ENCODE measurements at regions not wholly inside any gene's neighbourhood (a gene's known extent, or its start where the extent isn't known, plus 50 kb on each side); places are given as distances from the start of the nearest gene placed in this dataset.

DNA sequence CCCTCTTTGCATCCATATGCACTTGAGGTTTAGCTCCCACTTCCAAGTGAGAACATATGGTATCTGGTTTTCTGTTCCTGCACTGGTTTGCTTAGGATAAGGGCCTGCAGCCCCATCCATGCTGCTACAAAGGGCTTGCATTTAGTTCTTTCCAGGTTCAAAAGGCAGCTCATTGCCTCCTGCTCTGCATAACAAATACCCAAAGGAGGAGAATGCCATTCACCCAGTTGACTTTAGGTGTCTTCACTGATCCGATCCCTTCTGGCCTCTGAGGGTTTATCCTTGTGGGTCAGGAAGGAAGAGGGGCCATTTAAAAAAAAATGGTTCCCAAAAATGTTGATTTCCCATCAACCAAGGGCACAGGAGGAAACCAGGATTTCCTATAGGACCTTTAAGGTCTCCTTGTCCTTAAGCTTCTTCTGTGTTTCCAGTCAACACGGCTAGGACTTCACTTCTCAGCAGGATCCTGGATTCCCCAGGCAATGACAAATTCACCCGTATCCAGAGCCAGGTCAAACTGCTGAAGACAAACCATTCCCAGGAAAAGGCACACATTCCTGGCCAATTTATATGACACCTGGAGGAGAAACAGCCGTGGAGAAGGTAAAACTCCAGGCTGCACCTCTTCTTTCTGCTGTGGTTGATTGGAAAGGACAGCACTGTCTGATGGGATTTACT is 447.7 kb upstream of the CDH4 start:
- TF ChIP-seq, protein P1, sequence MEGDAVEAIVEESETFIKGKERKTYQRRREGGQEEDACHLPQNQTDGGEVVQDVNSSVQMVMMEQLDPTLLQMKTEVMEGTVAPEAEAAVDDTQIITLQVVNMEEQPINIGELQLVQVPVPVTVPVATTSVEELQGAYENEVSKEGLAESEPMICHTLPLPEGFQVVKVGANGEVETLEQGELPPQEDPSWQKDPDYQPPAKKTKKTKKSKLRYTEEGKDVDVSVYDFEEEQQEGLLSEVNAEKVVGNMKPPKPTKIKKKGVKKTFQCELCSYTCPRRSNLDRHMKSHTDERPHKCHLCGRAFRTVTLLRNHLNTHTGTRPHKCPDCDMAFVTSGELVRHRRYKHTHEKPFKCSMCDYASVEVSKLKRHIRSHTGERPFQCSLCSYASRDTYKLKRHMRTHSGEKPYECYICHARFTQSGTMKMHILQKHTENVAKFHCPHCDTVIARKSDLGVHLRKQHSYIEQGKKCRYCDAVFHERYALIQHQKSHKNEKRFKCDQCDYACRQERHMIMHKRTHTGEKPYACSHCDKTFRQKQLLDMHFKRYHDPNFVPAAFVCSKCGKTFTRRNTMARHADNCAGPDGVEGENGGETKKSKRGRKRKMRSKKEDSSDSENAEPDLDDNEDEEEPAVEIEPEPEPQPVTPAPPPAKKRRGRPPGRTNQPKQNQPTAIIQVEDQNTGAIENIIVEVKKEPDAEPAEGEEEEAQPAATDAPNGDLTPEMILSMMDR (IDR thresholded peaks at IDR 0.05; ENCODE audit: control extremely low read depth, extremely low read depth, low read depth, missing control alignments) = no peak
- ChIA-PET POLR2A (no interaction called here), CTCF (no interaction called here)
- no peak for DNase-seq (ENCODE audit: extremely low spot score)

DNA sequence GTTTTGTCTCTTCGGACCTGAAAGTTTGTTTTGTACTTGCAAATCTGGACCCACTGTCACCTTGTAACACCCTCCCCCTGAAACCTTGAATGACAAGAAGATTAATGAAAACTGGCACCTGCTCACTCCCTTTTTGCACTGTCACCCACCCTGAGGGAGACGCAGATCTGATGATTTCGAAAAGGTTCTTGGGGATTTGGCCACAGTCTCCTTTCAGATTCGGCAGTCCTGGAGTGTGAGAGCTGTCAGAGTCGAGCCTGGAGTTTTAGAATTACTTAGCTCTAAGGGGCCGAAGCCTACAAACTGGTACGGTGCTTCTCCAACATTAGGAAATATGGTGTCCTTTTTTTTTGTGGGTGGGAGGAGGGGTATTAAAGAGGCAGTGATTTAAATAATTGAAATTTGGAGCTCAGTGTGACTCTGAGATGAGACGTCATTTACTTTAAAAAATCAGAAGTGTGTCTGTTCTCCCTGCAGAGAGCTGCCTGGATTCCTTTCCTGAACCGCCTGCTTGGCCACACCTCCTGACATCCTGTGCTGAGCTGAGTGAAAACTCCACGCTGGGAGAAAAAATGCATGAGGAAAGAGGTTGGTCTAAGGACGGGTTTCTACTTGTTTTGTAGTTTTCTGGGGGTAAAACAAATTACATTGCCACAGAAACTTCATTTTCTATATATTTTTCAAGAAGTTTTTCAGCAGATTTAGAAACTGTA is 447.0 kb upstream of the CDH4 start:
- TF ChIP-seq, protein P1 (IDR thresholded peaks at IDR 0.05; ENCODE audit: control extremely low read depth, extremely low read depth, low read depth, missing control alignments) = no peak
- ChIA-PET CTCF (no interaction called here), POLR2A (no interaction called here)

DNA sequence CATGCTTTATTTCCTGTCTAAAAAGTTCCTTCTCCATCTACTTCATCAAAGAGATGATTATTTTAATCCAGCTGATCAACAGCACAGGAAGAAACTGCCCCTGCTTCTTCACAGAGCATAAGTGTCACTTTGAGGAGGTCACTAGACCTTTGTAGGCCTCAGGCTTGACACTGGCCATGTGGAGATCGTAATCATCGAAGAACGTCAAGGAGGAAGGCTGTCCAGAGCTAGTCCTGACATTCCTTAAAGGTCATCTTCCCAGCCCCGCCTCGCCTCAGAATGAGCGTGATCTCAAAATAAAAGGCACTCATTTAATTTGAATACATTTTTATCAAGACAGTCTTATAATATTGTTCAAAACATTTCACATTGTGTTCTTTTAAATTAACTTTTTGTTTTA is 445.7 kb upstream of the CDH4 start:
- no peak for DNase-seq (ENCODE audit: extremely low spot score)
- CTCF ChIA-PET = no interaction called here
- TF ChIP-seq, protein P1 (IDR thresholded peaks at IDR 0.05; ENCODE audit: control extremely low read depth, extremely low read depth, low read depth, missing control alignments) = no peak
- POLR2A ChIA-PET = no interaction called here

More for the DNA sequence above, 447.0 kb upstream of the CDH4 start:
- no peak for DNase-seq (ENCODE audit: extremely low spot score)

DNA sequence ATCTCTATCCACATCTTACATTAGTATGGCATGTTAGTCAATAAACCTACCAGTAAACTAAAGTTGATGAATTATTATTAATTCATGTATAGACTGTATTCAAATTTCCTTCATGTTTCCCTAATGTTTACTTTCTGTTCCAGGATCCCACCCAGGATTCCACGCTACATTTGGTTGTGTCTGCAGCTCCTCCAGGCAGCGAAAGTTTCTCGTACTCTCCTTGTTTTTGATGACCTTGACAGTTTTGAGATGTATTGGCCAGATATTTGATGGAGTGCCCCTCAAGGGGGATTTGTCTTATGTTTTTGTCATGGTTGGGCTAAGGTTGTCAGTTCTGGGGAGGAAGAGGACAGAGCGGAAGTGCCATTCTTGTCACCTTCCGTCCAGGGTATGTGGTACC is 445.2 kb upstream of the CDH4 start:
- no peak for DNase-seq (ENCODE audit: extremely low spot score)
- TF ChIP-seq, protein P1 (IDR thresholded peaks at IDR 0.05; ENCODE audit: control extremely low read depth, extremely low read depth, low read depth, missing control alignments) = no peak
- ChIA-PET CTCF (no interaction called here), POLR2A (no interaction called here)

DNA sequence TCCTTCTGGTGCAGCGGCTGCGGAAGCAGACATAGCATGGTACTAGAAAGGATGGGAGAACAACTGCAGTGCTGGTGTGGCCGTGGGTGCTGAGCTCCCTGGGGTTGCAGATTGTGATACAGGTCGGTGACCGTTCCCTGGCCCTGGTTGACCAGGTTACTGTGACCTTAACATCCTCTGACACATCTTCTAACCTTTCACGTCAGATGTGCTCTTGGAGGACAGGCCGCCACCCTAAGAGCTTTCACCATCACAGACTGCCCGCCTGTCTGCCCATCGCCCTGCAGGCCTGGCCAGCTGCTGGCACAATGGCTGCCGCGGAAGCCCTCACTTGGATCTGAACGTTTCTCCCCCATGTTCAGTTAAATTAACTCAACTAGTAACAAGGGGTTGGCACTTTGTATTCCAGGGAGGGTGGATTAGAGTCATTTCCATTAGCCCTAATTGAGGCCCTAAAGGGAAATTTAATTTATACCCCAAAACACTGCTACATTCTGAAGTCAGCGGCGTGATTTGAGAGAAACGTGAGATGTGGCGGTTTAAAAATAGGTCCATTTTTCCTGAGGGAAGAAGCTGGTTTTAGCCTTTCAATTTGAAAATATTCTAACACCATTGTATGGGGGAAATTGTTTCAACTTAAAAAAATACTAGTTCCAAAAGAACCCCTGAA is 443.9 kb upstream of the CDH4 start:
- TF ChIP-seq, protein P1 (IDR thresholded peaks at IDR 0.05; ENCODE audit: control extremely low read depth, extremely low read depth, low read depth, missing control alignments) = no peak
- POLR2A ChIA-PET = no interaction called here
- DNase-seq (ENCODE audit: extremely low spot score) = no peak
- CTCF ChIA-PET = no interaction called here

DNA sequence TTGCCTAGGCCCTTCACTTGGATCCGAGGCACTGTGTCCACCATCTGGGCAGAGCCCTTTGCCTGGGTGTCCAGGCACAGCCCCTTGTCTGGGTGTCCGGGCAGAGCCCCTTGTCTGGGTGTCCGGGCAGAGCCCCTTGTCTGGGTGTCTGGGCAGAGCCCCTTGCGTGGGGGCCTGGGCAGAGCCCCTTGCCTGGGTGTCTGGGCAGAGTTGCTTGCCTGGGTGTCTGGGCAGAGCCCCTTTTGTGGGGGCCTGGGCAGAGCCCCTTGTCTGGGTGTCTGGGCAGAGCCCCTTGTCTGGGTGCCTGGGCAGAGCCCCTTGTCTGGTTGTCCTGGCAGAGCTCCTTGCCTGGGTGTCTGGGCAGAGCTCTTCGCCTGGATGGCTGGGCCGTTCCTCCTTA is 443.4 kb upstream of the CDH4 start:
- DNase-seq (ENCODE audit: extremely low spot score) = no peak
- ChIA-PET POLR2A (no interaction called here), CTCF (no interaction called here)
- TF ChIP-seq, protein P1 (IDR thresholded peaks at IDR 0.05; ENCODE audit: control extremely low read depth, extremely low read depth, low read depth, missing control alignments) = no peak
